ENCODE measurements at regions not wholly inside any gene's neighbourhood (a gene's known extent, or its start where the extent isn't known, plus 50 kb on each side); places are given as distances from the start of the nearest gene placed in this dataset.
"Not testable (repeated sequence)": the region's sequence is repeated elsewhere in the genome, so short reads cannot be mapped to it uniquely, and the experiment has no call there.

GRCh38 chr5:118076490-118076889 lies 911.9 kb downstream of the DTWD2 start:
- intact Hi-C loops (cut with micrococcal nuclease): no loop called here

DNA sequence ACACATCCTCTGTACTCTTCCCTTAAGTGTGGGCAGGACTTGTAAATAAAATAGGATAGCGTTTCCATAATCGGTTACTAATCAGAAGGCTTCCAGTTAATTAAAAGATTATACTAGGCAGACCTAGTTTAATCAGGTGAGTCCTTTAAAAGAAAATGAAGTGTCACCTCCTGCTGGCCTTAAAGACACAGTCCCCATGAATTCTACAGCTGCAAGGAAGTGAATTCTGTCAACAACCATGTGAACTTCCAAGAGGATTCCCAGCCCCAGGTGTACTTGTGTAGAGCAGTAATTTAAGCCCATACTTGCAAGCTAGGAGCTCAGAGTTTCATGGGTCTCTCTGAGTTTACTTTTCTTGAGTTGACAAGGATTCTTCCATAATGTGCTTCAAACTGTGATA lies 918.3 kb downstream of the DTWD2 start:
- intact Hi-C loops (cut with micrococcal nuclease): no loop called here

- intact Hi-C loops (cut with micrococcal nuclease): no loop called here
Measured at GRCh38 chr5:118069452-118069851, 918.9 kb downstream of the DTWD2 start.

- intact Hi-C loops (cut with micrococcal nuclease): no loop called here
Measured at GRCh38 chr5:118068886-118069285, 919.5 kb downstream of the DTWD2 start.

GRCh38 chr5:118063836-118064235 lies 924.5 kb downstream of the DTWD2 start:
- intact Hi-C loops (cut with micrococcal nuclease): not testable (repeated sequence)

GRCh38 chr5:118060833-118061232 lies 927.5 kb downstream of the DTWD2 start:
- intact Hi-C loops (cut with micrococcal nuclease): no loop called here

GRCh38 chr5:118052503-118052902 lies 935.8 kb downstream of the DTWD2 start:
- intact Hi-C loops (cut with micrococcal nuclease): no loop called here

- intact Hi-C loops (cut with micrococcal nuclease): no loop called here
Measured at GRCh38 chr5:118044169-118044568, 944.2 kb downstream of the DTWD2 start.

- intact Hi-C loops (cut with micrococcal nuclease): no loop called here
Measured at GRCh38 chr5:118043531-118043930, 944.8 kb downstream of the DTWD2 start.

GRCh38 chr5:118042076-118042475 lies 946.3 kb downstream of the DTWD2 start:
- intact Hi-C loops (cut with micrococcal nuclease): no loop called here

- intact Hi-C loops (cut with micrococcal nuclease): no loop called here
Measured at GRCh38 chr5:118040496-118040895, 947.9 kb downstream of the DTWD2 start.

DNA sequence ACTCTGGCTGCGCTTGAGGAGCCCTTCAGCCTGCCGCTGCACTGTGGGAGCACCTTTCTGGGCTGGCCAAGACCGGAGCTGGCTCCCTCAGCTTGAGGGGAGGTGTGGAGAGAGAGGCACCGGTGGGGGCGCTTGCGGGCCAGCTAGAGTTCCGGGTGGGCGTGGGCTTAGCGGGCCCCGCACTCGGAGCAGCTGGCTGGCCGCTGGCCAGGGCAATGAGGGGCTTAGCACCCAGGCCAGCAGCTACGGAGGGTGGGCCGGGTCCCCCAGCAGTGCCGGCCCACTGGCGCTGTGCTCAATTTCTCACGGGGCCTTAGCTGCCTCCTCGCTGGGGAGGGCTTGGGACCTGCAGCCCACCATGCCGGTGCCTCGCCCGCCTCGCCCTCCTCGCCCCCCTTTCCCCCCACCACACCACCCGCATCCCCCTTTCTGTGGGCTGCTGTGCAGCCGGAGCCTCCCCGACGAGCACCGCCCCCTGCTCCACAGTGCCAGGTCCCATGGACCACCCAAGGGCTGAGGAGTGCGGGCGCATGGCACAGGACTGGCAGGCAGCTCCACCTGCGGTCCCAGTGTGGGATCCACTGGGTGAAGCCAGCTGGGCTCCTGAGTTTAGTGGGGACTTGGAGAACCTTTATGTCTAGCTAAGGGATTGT lies 954.5 kb downstream of the DTWD2 start:
- intact Hi-C loops (cut with micrococcal nuclease): no loop called here

- intact Hi-C loops (cut with micrococcal nuclease): no loop called here
Measured at GRCh38 chr5:118029807-118030206, 958.5 kb downstream of the DTWD2 start.

- intact Hi-C loops (cut with micrococcal nuclease): no loop called here
Measured at GRCh38 chr5:118022062-118022461, 966.3 kb downstream of the DTWD2 start.

GRCh38 chr5:118017536-118017935 lies 970.8 kb downstream of the DTWD2 start:
- intact Hi-C loops (cut with micrococcal nuclease): no loop called here

DNA sequence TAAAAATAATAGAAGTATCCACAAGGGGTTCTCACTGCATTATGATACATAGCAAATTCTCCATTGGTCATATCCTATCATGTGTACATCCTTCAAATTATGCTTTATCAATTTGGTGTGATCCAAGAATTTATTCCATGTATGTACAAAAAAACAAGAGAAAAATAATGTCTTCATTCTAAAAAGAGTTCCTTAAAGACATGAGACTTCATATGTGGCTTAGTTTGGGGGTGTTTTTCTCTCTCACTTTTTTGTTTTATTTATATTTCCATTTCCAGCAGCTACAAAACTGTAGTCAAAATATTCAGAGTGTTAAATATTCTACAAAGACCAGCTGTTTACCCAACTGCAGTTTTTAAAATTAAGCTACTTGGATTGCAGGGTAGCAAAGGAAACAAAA lies 972.0 kb downstream of the DTWD2 start:
- intact Hi-C loops (cut with micrococcal nuclease): no loop called here

DNA sequence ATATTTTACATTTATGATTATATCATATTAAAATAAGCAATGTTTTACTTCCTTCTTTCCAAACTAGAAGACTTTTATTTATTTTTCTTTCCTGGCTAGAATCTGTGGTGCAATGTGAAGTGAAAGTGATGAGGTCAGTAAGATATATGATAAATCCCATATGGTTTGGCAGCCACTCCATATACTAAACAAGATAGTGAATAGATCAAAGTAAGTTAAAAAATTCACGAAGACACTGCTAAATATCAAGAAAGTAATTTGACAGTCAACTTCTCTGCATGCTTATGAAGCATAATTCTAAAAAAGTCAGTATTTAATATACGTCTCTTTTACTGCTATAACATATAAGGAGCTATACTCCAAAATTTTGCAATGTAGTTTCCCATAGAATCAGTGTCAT lies 972.8 kb downstream of the DTWD2 start:
- intact Hi-C loops (cut with micrococcal nuclease): no loop called here

- intact Hi-C loops (cut with micrococcal nuclease): no loop called here
Measured at GRCh38 chr5:118009741-118010297, 978.5 kb downstream of the DTWD2 start.

DNA sequence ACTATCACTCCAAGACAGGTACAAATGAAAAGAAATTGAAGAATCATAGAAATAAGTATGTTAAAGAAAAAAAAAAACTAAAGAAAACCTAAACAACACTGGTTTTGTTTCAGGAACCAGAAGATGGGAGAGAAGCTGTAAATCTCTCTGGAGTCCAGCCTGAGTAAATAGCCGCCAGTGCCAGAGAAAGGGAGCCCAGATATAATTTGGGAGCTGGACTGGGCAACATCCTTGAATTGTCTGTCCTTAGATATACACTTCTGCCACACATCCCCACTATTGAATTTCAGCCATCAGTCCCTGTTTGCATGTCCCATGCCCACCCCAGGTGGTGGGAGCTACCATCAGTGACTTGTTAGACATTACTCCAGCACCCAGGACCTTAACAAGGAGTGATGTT lies 979.6 kb downstream of the DTWD2 start:
- intact Hi-C loops (cut with micrococcal nuclease): no loop called here

DNA sequence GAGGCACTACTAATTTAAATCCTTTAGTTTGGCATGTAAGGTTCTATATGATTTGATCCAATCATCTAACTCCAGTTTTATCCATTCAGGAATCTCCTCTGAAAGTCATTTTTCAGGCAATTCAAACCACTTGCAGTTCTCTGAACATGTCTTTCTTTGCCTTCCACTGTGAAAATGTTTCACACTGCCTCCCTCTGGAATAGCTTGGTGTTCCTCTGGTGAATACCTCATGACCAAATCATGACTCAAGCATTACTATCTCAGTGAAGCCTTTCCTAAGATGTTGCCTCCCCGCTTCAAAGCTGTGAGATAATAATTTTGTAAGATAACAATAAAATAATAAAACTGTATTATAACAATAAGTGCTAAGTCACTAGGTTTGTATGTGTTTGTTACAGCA lies 981.1 kb downstream of the DTWD2 start:
- intact Hi-C loops (cut with micrococcal nuclease): no loop called here

DNA sequence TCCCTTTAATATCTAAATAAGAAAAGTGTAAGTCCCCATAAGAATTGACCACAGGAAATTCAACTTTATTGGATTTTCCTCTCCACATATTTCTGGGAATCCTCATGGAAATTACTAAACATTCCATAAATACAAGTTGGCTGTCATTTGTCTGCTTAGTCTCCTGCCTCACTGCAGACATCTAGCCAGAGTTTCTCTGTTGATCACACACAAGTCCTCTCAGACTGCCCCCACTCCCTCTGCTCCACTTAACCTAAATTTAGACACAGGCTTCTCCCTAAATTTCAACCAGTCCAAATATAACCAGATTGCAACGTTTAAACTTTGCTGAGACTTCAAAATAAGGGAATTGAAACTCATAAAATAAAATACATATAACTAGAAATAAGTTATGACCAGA lies 982.1 kb downstream of the DTWD2 start:
- intact Hi-C loops (cut with micrococcal nuclease): no loop called here

GRCh38 chr5:117999939-118000549 lies 988.3 kb downstream of the DTWD2 start:
- intact Hi-C loops (cut with micrococcal nuclease): no loop called here

- intact Hi-C loops (cut with micrococcal nuclease): no loop called here
Measured at GRCh38 chr5:117982691-117983090, 1005.7 kb downstream of the DTWD2 start.
